HL-60 (cell line): ENCODE measurements at regions not wholly inside any gene's neighbourhood (a gene's known extent, or its start where the extent isn't known, plus 50 kb on each side); places are given as distances from the start of the nearest gene placed in this dataset.

Source experiments
- CTCF ChIP-seq: IDR thresholded peaks from one replicate; pipeline ENCODE4 v1.5.1; 2011; ENCODE audit warnings: low read length, control low read depth, inconsistent platforms; ENCODE audit not compliant: insufficient read depth
- GABPA ChIP-seq: IDR thresholded peaks from 2 replicates; pipeline ENCODE4 v1.6.1; 2012; ENCODE audit warnings: low read depth
- POLR2AphosphoS5 ChIP-seq: IDR thresholded peaks from 2 replicates; pipeline ENCODE4 v1.6.1; 2012; ENCODE audit warnings: low read depth

GRCh38 chr13:61486496-61486895 lies 70.8 kb upstream of the PCDH20 start:
- TF ChIP-seq POLR2AphosphoS5 (no peak), GABPA (no peak), CTCF (no peak)
